Peyer's patch (tissue), 4 donors: ENCODE measurements at regions not wholly inside any gene's neighbourhood (a gene's known extent, or its start where the extent isn't known, plus 50 kb on each side); places are given as distances from the start of the nearest gene placed in this dataset.

Experiments
- DNase-seq, 3 donors: peaks; one replicate each; pipeline ENCODE4 v3.0.0-alpha.2; 2017 to 2019
- H3K27ac ChIP-seq, 4 donors: fragments of 200-600 bp; sonication (generic); one replicate each; pipeline ENCODE4 v1.5.1; 2016 to 2019
- H3K27me3 ChIP-seq, 2 donors: fragments of 200-600 bp; sonication (generic); one replicate each; pipeline ENCODE4 v1.5.1; 2019
- H3K36me3 ChIP-seq, 3 donors: fragments of 200-600 bp; sonication (generic); one replicate each; pipeline ENCODE4 v1.5.1; 2016 to 2019
- H3K4me1 ChIP-seq, 4 donors: fragments of 200-600 bp; sonication (generic); one replicate each; pipeline ENCODE4 v1.5.1; 2016 to 2019
- H3K4me3 ChIP-seq, 4 donors: fragments of 200-600 bp; sonication (generic); 1 replicate in 3 of 4; 2 replicates in 1 of 4; pipeline ENCODE4 v1.5.1; 2016 to 2019; ENCODE audit warnings: mild to moderate bottlenecking in 1 of 4
- H3K9me3 ChIP-seq, 4 donors: fragments of 200-600 bp; sonication (generic); one replicate each; pipeline ENCODE4 v1.5.1; 2016 to 2019; ENCODE audit warnings: mild to moderate bottlenecking in 1 of 4
- CTCF ChIP-seq, 6 experiments: fragments of 450-650 bp in 4 of 6; fragments of 200-600 bp in 2 of 6; sonication (generic) in 1 of 6; IDR thresholded peaks; one replicate each; pipeline ENCODE4 v1.5.1; 2017 to 2019; ENCODE audit warnings: antibody characterized with exemption in 6 of 6, mild to moderate bottlenecking in 3 of 6, moderate library complexity in 1 of 6
- POLR2A ChIP-seq, 2 donors: fragments of 450-650 bp; IDR thresholded peaks; one replicate each; pipeline ENCODE4 v1.5.1; 2017; ENCODE audit warnings: antibody characterized with exemption in 2 of 2, mild to moderate bottlenecking in 2 of 2, moderate library complexity in 2 of 2

- DNase-seq, result no peak
- no peaks in the 10 kb centered on the region for H3K36me3 ChIP-seq
- H3K9me3 ChIP-seq, result no peaks in the 10 kb centered on the region
- H3K27ac ChIP-seq, result no peak overlapping the region
- no peaks in the 10 kb centered on the region for H3K27me3 ChIP-seq
- no peak for TF ChIP-seq POLR2A (IDR thresholded peaks at IDR 0.05)
- no peak for TF ChIP-seq CTCF (IDR thresholded peaks at IDR 0.05)
- H3K4me3 ChIP-seq, result no peak overlapping the region
- no peaks in the 10 kb centered on the region for H3K4me1 ChIP-seq
Observed at GRCh38 chr13:75073786-75074185, 408.2 kb downstream of the TBC1D4 start.

DNA sequence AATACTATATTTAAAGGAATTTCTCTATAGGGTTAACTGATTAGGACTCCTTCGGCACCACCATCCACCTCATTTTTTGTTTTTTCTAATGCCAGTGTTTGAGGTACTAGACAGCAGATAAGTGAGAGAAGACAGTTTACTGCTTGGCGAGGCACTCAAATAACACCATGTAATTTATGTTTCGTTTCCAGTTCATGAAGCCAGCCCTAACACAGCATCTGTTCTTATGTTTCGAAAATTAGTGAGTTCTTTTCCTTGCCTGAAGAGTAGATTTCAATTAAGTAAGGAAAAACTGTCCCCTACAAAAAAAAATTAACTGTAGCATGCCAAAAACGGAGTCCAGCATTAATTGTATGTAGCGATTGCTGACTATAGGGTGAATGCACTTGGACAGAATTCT, 409.1 kb downstream of the TBC1D4 start:
- Histone ChIP-seq H3K36me3 (no peaks in the 10 kb centered on the region), H3K27ac (no peak overlapping the region), H3K27me3 (no peaks in the 10 kb centered on the region), H3K4me3 (no peak overlapping the region), H3K4me1 (no peaks in the 10 kb centered on the region), H3K9me3 (no peaks in the 10 kb centered on the region)
- no peak for DNase-seq
- TF ChIP-seq CTCF (IDR thresholded peaks at IDR 0.05) (no peak), POLR2A (IDR thresholded peaks at IDR 0.05) (no peak)

- no peaks in the 10 kb centered on the region for H3K4me1 ChIP-seq
- H3K27ac ChIP-seq, result no peak overlapping the region
- TF ChIP-seq POLR2A (IDR thresholded peaks at IDR 0.05), result no peak
- TF ChIP-seq CTCF (IDR thresholded peaks at IDR 0.05), result no peak
Observed at GRCh38 chr13:75072368-75072767, 409.6 kb downstream of the TBC1D4 start.

GRCh38 chr13:75071796-75072195, 410.2 kb downstream of the TBC1D4 start:
- no peak overlapping the region for H3K27ac ChIP-seq
- H3K9me3 ChIP-seq, result no peaks in the 10 kb centered on the region
- no peak for TF ChIP-seq CTCF (IDR thresholded peaks at IDR 0.05)
- no peak for TF ChIP-seq POLR2A (IDR thresholded peaks at IDR 0.05)
- no peaks in the 10 kb centered on the region for H3K36me3 ChIP-seq
- H3K4me1 ChIP-seq, result no peaks in the 10 kb centered on the region
- no peak for DNase-seq
- no peak overlapping the region for H3K4me3 ChIP-seq
- no peaks in the 10 kb centered on the region for H3K27me3 ChIP-seq

More at GRCh38 chr13:75072368-75072767, 409.6 kb downstream of the TBC1D4 start:
- Histone ChIP-seq H3K4me3 (no peak overlapping the region), H3K27me3 (no peaks in the 10 kb centered on the region), H3K36me3 (no peaks in the 10 kb centered on the region), H3K9me3 (no peaks in the 10 kb centered on the region)
- no peak for DNase-seq

GRCh38 chr13:75071395-75071794, 410.6 kb downstream of the TBC1D4 start:
- DNase-seq, result no peak
- Histone ChIP-seq H3K36me3 (no peaks in the 10 kb centered on the region), H3K9me3 (no peaks in the 10 kb centered on the region), H3K4me3 (no peak overlapping the region), H3K27me3 (no peaks in the 10 kb centered on the region), H3K27ac (no peak overlapping the region), H3K4me1 (no peaks in the 10 kb centered on the region)
- TF ChIP-seq POLR2A (IDR thresholded peaks at IDR 0.05) (no peak), CTCF (IDR thresholded peaks at IDR 0.05) (no peak)

DNA sequence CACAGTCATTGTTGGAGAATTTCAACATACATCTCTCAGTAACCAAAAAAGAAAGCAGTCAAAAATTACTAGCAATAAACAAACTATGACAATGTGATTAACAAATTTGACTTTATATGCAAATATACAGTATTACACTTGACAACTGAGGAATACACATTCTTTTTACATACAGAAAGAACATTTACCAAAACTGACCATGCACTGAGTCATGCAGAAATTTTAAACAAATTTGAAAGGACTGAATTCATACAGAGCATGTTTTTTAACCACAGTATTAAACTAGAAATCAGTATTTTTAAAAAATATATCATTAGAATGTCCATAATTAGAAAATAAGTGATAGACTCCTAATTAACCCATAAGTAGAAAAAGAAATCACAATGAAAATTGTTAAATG, 420.1 kb downstream of the TBC1D4 start:
- TF ChIP-seq POLR2A (IDR thresholded peaks at IDR 0.05) (no peak), CTCF (IDR thresholded peaks at IDR 0.05) (no peak)

More for the DNA sequence above, 420.1 kb downstream of the TBC1D4 start:
- Histone ChIP-seq H3K9me3 (no peaks in the 10 kb centered on the region), H3K27me3 (no peaks in the 10 kb centered on the region), H3K27ac (no peak overlapping the region), H3K4me1 (no peaks in the 10 kb centered on the region), H3K36me3 (no peaks in the 10 kb centered on the region), H3K4me3 (no peak overlapping the region)
- no peak for DNase-seq
